ENCODE measurements at regions not wholly inside any gene's neighbourhood (a gene's known extent, or its start where the extent isn't known, plus 50 kb on each side); places are given as distances from the start of the nearest gene placed in this dataset.

DNA sequence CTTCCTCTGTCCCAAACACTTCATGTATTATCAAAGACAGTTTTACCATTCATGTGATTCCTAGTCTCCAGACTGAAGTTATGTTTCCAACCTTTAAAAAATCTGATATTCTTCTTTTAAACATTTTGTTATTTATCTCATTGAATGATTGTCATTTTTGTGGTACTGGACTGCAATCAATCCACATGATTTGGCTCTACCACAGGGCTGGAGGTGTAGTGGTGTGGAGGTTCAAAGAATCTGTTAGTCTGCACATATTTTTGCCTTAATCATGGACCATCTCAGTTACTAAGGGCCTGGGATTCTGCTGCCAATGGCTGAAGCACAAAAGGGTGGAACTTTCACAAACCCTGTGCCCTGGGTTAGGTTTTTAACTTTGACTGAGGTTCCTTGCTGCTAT lies 164.1 kb upstream of the JAG1 start:
- H3K36me3 Mint-ChIP-seq (ENCODE audit: low read depth), result no peaks in the 10 kb centered on the region
- H3K4me1 Mint-ChIP-seq, result no peaks in the 10 kb centered on the region
- no peak overlapping the region for H3K4me3 Mint-ChIP-seq
- H3K27me3 Mint-ChIP-seq (ENCODE audit: low read depth), result no peaks in the 10 kb centered on the region
- TF ChIP-seq, protein P1, sequence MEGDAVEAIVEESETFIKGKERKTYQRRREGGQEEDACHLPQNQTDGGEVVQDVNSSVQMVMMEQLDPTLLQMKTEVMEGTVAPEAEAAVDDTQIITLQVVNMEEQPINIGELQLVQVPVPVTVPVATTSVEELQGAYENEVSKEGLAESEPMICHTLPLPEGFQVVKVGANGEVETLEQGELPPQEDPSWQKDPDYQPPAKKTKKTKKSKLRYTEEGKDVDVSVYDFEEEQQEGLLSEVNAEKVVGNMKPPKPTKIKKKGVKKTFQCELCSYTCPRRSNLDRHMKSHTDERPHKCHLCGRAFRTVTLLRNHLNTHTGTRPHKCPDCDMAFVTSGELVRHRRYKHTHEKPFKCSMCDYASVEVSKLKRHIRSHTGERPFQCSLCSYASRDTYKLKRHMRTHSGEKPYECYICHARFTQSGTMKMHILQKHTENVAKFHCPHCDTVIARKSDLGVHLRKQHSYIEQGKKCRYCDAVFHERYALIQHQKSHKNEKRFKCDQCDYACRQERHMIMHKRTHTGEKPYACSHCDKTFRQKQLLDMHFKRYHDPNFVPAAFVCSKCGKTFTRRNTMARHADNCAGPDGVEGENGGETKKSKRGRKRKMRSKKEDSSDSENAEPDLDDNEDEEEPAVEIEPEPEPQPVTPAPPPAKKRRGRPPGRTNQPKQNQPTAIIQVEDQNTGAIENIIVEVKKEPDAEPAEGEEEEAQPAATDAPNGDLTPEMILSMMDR (conservative IDR thresholded peaks at IDR 0.05), result no peak
- H3K9me3 Mint-ChIP-seq, result peaks cover 3% of the 10 kb centered on the region
- H3K27ac Mint-ChIP-seq (ENCODE audit: unreplicated experiment), result no peak overlapping the region
- DNase-seq (ENCODE audit: low read depth, low spot score), result no peak

DNA sequence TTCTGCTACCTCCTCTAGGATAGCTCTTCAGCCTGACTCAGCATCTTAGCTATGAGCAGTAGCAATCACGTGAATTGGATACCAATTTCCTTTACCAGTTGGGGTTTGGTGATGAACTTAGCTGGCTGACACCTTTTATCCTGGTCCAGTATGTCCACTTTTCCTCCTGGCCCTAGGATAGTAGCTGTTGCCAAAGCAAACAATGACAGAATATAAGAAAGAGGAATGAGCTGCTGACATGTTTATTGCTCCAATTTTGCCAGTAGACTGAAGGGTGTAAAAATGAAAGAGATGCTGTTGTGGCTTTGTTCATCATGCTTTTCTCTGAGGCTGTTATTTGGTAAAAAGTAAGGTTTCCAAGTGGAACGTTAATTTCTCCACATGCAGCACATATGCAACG lies 168.3 kb upstream of the JAG1 start:
- H3K4me1 Mint-ChIP-seq, result no peaks in the 10 kb centered on the region
- DNase-seq (ENCODE audit: low read depth, low spot score), result no peak
- H3K27ac Mint-ChIP-seq (ENCODE audit: unreplicated experiment), result no peak overlapping the region
- H3K36me3 Mint-ChIP-seq (ENCODE audit: low read depth), result no peaks in the 10 kb centered on the region
- peaks cover 3% of the 10 kb centered on the region for H3K9me3 Mint-ChIP-seq
- TF ChIP-seq, protein P1 (conservative IDR thresholded peaks at IDR 0.05), result no peak
- H3K27me3 Mint-ChIP-seq (ENCODE audit: low read depth), result no peaks in the 10 kb centered on the region
- H3K4me3 Mint-ChIP-seq, result no peak overlapping the region

DNA sequence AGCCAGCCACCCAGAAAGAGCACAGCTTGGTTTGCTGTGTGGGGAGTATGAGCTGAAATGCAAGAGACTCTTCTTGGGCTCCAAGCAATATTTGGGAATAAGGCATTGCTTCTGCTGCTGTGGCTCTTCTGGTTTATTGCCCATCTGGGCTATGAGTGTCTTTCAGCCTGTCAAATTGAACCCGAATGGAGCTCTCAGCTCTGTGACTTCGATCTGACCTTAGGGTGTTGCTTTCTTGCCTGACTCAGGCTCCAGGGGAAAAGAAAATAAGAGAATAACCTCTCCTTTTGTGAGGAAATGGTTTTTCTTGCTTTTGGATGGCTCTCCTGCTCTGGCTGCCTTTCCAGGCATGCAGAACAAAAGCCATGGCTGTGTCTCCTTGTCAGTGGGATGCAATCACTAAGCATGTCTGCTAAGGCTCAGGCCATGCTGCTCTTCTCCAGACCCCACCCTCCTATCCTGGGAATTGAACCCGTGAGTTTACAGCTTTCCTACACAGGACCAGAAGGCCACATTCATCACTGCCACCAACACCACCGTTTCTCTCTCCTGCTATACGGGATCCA lies 169.4 kb upstream of the JAG1 start:
- H3K27me3 Mint-ChIP-seq (ENCODE audit: low read depth), result no peaks in the 10 kb centered on the region
- TF ChIP-seq, protein P1 (conservative IDR thresholded peaks at IDR 0.05), result no peak
- peaks cover 3% of the 10 kb centered on the region for H3K36me3 Mint-ChIP-seq (ENCODE audit: low read depth)
- no peak for DNase-seq (ENCODE audit: low read depth, low spot score)
- no peak overlapping the region for H3K27ac Mint-ChIP-seq (ENCODE audit: unreplicated experiment)
- H3K4me1 Mint-ChIP-seq, result no peaks in the 10 kb centered on the region
- peaks cover 3% of the 10 kb centered on the region for H3K9me3 Mint-ChIP-seq
- no peak overlapping the region for H3K4me3 Mint-ChIP-seq

DNA sequence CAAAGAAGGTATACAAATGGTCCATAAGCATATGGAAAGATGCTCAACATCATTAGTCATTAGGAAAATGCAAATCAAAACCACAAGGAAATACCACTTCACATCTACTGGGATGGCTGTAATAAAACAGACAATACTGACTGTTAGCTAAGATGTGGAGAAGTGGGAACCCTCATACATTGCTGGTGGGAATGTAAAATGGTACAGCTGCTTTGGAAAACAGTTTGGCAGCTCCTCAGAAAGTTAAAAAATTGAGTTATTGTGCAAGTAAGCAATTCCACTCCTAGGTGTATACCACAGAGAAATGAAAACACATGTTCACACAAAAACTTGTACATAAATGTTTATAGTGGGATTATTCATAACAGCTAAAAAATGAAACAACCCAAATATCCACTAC lies 173.0 kb upstream of the JAG1 start:
- no peak overlapping the region for H3K27ac Mint-ChIP-seq (ENCODE audit: unreplicated experiment)
- no peak for DNase-seq (ENCODE audit: low read depth, low spot score)
- peaks cover 3% of the 10 kb centered on the region for H3K9me3 Mint-ChIP-seq
- peaks cover 3% of the 10 kb centered on the region for H3K36me3 Mint-ChIP-seq (ENCODE audit: low read depth)
- TF ChIP-seq, protein P1 (conservative IDR thresholded peaks at IDR 0.05), result no peak
- no peaks in the 10 kb centered on the region for H3K27me3 Mint-ChIP-seq (ENCODE audit: low read depth)
- H3K4me3 Mint-ChIP-seq, result no peak overlapping the region
- H3K4me1 Mint-ChIP-seq, result peaks cover 11% of the 10 kb centered on the region

DNA sequence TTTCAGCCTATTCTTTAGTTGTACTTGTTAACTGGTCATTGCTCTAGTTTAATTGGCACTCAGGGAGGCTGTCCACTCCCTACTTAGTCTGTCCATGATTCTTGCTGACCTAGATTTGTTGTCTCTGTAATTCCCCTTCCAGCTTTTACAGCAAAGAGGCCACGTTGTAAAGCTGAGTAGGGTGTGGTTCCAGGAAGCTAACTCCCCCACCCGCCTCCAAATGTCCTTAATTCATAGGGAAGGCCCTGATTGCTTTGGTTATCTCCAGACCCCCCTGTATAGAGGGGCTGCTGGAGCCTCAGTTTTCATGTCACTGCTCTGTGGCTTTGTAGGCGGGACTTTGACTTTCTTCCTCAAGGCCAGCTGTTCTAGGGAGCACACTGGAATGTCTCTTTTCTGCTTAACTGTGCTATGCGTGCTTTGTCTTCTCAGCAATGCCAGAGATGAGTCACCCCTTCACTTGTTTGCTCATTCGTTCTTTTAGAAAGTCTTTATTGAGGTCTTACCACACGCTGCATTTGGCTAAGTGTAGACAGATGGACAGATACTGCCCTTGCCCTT lies 175.1 kb upstream of the JAG1 start:
- no peak for DNase-seq (ENCODE audit: low read depth, low spot score)
- Mint-ChIP-seq H3K9me3 (no peaks in the 10 kb centered on the region), H3K4me3 (no peak overlapping the region), H3K27ac (ENCODE audit: unreplicated experiment) (no peak overlapping the region), H3K4me1 (peaks cover 11% of the 10 kb centered on the region), H3K27me3 (ENCODE audit: low read depth) (no peaks in the 10 kb centered on the region), H3K36me3 (ENCODE audit: low read depth) (peaks cover 3% of the 10 kb centered on the region)
- TF ChIP-seq, protein P1 (conservative IDR thresholded peaks at IDR 0.05), result no peak

Measured in neural crest cell (in vitro differentiated cells).